Endothelial cell (in vitro differentiated cells): ENCODE measurements at regions not wholly inside any gene's neighbourhood (a gene's known extent, or its start where the extent isn't known, plus 50 kb on each side); places are given as distances from the start of the nearest gene placed in this dataset.

Source experiments
- DNase-seq: peaks from one replicate; pipeline ENCODE4 v3.0.0; 2021; ENCODE audit warnings: low spot score
- H3K27ac Mint-ChIP-seq: one replicate; pipeline ENCODE4 v1.8.0; 2021; ENCODE audit warnings: mixed read lengths, inconsistent platforms; ENCODE audit not compliant: unreplicated experiment
- H3K27me3 Mint-ChIP-seq: one replicate; pipeline ENCODE4 v1.8.0; 2021; ENCODE audit warnings: mild to moderate bottlenecking, moderate library complexity, mixed read lengths, inconsistent platforms; ENCODE audit not compliant: unreplicated experiment
- H3K36me3 Mint-ChIP-seq: one replicate; pipeline ENCODE4 v1.8.0; 2021; ENCODE audit warnings: mild to moderate bottlenecking, low read depth, mixed read lengths, inconsistent platforms; ENCODE audit not compliant: unreplicated experiment
- H3K4me1 Mint-ChIP-seq: one replicate; pipeline ENCODE4 v1.8.0; 2021; ENCODE audit warnings: mild to moderate bottlenecking, mixed read lengths, inconsistent platforms; ENCODE audit not compliant: unreplicated experiment
- H3K4me3 Mint-ChIP-seq: one replicate; pipeline ENCODE4 v1.8.0; 2021; ENCODE audit warnings: mild to moderate bottlenecking, mixed read lengths, inconsistent platforms; ENCODE audit not compliant: unreplicated experiment
- H3K9me3 Mint-ChIP-seq: one replicate; pipeline ENCODE4 v1.8.0; 2021; ENCODE audit warnings: mixed read lengths, inconsistent platforms; ENCODE audit not compliant: unreplicated experiment
- CTCF ChIP-seq: fragments of 200-600 bp; sonication (generic); IDR thresholded peaks from one replicate; pipeline ENCODE4 v1.5.0; 2021; ENCODE audit warnings: antibody characterized with exemption; ENCODE audit not compliant: unreplicated experiment

- H3K27me3 Mint-ChIP-seq = peaks cover 3% of the 10 kb centered on the region
- H3K36me3 Mint-ChIP-seq = no peaks in the 10 kb centered on the region
- TF ChIP-seq CTCF = no peak
- no peaks in the 10 kb centered on the region for H3K4me1 Mint-ChIP-seq
- no peak overlapping the region for H3K27ac Mint-ChIP-seq
- H3K9me3 Mint-ChIP-seq = no peaks in the 10 kb centered on the region
- no peak for DNase-seq
- no peak overlapping the region for H3K4me3 Mint-ChIP-seq
Observed at GRCh38 chr4:22895482-22895881, 202.7 kb downstream of the GBA3 start.

GRCh38 chr4:22884157-22884556, 191.4 kb downstream of the GBA3 start:
- no peaks in the 10 kb centered on the region for H3K4me1 Mint-ChIP-seq
- H3K4me3 Mint-ChIP-seq = no peak overlapping the region
- H3K27me3 Mint-ChIP-seq = no peaks in the 10 kb centered on the region
- DNase-seq = no peak
- TF ChIP-seq CTCF = no peak
- H3K27ac Mint-ChIP-seq = no peak overlapping the region
- H3K36me3 Mint-ChIP-seq = no peaks in the 10 kb centered on the region
- no peaks in the 10 kb centered on the region for H3K9me3 Mint-ChIP-seq

- no peaks in the 10 kb centered on the region for H3K9me3 Mint-ChIP-seq
- H3K27me3 Mint-ChIP-seq = no peaks in the 10 kb centered on the region
- H3K27ac Mint-ChIP-seq = no peak overlapping the region
- no peak for TF ChIP-seq CTCF
- H3K4me3 Mint-ChIP-seq = no peak overlapping the region
- DNase-seq = no peak
- no peaks in the 10 kb centered on the region for H3K4me1 Mint-ChIP-seq
- H3K36me3 Mint-ChIP-seq = no peaks in the 10 kb centered on the region
Observed at GRCh38 chr4:22881411-22881810, 188.7 kb downstream of the GBA3 start.

DNA sequence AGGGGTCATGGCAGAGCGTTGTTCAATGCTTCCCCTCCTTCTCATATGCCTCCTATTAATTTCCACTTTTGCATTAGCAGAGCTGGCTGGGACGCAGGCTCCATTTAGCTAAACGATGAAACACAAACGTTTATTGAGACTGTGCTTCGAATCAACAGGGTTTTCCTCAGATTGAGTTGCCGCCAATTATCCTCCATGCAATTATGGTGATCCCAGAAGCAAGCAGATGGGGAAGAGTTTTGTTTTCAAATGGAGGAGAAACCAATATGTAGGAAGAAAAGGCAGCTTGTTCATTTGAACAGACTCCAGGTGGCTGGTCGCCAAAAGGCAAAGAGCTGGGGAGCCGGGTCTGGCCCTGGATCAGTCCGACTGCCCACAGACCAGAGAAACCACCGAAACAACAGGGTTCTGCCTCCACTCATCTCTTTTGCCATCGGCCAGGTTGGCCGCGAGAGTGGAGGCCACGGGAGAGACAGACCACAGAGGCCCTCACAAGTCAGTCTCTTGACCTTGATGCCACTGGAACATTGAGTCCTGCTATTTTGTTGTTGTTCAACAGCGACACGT, 184.8 kb downstream of the GBA3 start:
- H3K27me3 Mint-ChIP-seq = no peaks in the 10 kb centered on the region

GRCh38 chr4:22876270-22876669, 183.5 kb downstream of the GBA3 start:
- no peak for TF ChIP-seq CTCF
- no peaks in the 10 kb centered on the region for H3K27me3 Mint-ChIP-seq
- no peak overlapping the region for H3K4me3 Mint-ChIP-seq

More for the DNA sequence above, 184.8 kb downstream of the GBA3 start:
- TF ChIP-seq CTCF = no peak
- no peaks in the 10 kb centered on the region for H3K4me1 Mint-ChIP-seq
- H3K36me3 Mint-ChIP-seq = no peaks in the 10 kb centered on the region
- H3K9me3 Mint-ChIP-seq = no peaks in the 10 kb centered on the region
- H3K27ac Mint-ChIP-seq = no peak overlapping the region
- H3K4me3 Mint-ChIP-seq = no peak overlapping the region
- no peak for DNase-seq

More at GRCh38 chr4:22876270-22876669, 183.5 kb downstream of the GBA3 start:
- Mint-ChIP-seq H3K36me3 (no peaks in the 10 kb centered on the region), H3K27ac (no peak overlapping the region), H3K9me3 (no peaks in the 10 kb centered on the region), H3K4me1 (no peaks in the 10 kb centered on the region)
- no peak for DNase-seq
